ENCODE measurements at regions not wholly inside any gene's neighbourhood (a gene's known extent, or its start where the extent isn't known, plus 50 kb on each side); places are given as distances from the start of the nearest gene placed in this dataset.

- Histone ChIP-seq H3K36me3 (no peaks in the 10 kb centered on the region), H3K9me3 (no peaks in the 10 kb centered on the region), H3K27me3 (no peaks in the 10 kb centered on the region), H3K27ac (no peak overlapping the region), H3K4me1 (no peaks in the 10 kb centered on the region), H3K4me3 (replicated peaks in 1 of 3) (no peak overlapping the region)
- intact Hi-C loops (cut with DNase I) = no loop called here
- TF ChIP-seq CTCF (IDR thresholded peaks at IDR 0.05) (no peak), POLR2A (IDR thresholded peaks at IDR 0.05) (no peak)
- no peak for DNase-seq
Observed at GRCh38 chrX:78384486-78384885, 57.1 kb upstream of the CYSLTR1 start.

GRCh38 chrX:78383594-78383993 is 56.2 kb upstream of the CYSLTR1 start:
- 82% methylated on average over 3 of the region's 3 CpGs; no CpG with 5 or more reads in 1 of the 2 donors for WGBS, 2 donors
- intact Hi-C loops (cut with DNase I) = no loop called here
- TF ChIP-seq CTCF (IDR thresholded peaks at IDR 0.05) = no peak
- TF ChIP-seq POLR2A (IDR thresholded peaks at IDR 0.05) = no peak

GRCh38 chrX:78378476-78379115 is 51.2 kb upstream of the CYSLTR1 start:
- Histone ChIP-seq H3K9me3 (no peaks in the 10 kb centered on the region), H3K4me1 (no peaks in the 10 kb centered on the region), H3K27me3 (no peaks in the 10 kb centered on the region), H3K4me3 (replicated peaks in 1 of 3) (no peak overlapping the region), H3K36me3 (no peaks in the 10 kb centered on the region), H3K27ac (no peak overlapping the region)
- intact Hi-C loops (cut with DNase I) = no loop called here
- DNase-seq = no peak
- WGBS, 2 donors = 40 to 41% methylated on average over 2 of the region's 2 CpGs
- TF ChIP-seq POLR2A (IDR thresholded peaks at IDR 0.05) = no peak
- TF ChIP-seq CTCF (IDR thresholded peaks at IDR 0.05) = no peak

More at GRCh38 chrX:78383594-78383993, 56.2 kb upstream of the CYSLTR1 start:
- no peaks in the 10 kb centered on the region for H3K4me1 ChIP-seq
- no peaks in the 10 kb centered on the region for H3K27me3 ChIP-seq
- H3K27ac ChIP-seq = no peak overlapping the region
- DNase-seq = no peak
- no peaks in the 10 kb centered on the region for H3K9me3 ChIP-seq
- H3K4me3 ChIP-seq (replicated peaks in 1 of 3) = no peak overlapping the region
- no peaks in the 10 kb centered on the region for H3K36me3 ChIP-seq

All from thyroid gland (tissue), 4 donors.